HG03045 (cell line): ENCODE measurements at regions not wholly inside any gene's neighbourhood (a gene's known extent, or its start where the extent isn't known, plus 50 kb on each side); places are given as distances from the start of the nearest gene placed in this dataset.
"Not testable (repeated sequence)": the region's sequence is repeated elsewhere in the genome, so short reads cannot be mapped to it uniquely, and the experiment has no call there.

Source experiments
- ATAC-seq: cut with Tn5 transposase; IDR thresholded peaks from one replicate; pipeline ENCODE4 v1.9.1; 2021; ENCODE audit warnings: mild to moderate bottlenecking, moderate library complexity; ENCODE audit not compliant: unreplicated experiment

DNA sequence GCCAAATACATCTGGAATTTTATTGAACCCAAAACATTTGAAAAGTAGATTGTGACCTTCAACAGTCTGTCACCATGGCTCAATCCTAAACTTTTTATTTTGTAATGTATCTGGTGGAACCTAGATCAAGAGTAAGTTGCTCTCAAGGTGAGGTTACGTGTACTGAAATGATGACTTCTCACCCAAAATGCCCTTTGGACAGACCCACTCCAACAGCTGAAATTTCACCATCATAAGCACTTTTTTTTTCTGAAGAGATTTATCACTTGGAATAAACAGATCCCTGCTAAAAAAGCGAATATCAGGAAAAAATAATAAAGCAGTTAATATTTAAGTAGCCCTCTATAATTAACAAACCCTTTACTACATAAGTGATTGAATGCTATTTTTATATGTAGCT, 155.0 kb upstream of the FBXL7 start:
- no peak for ATAC-seq

DNA sequence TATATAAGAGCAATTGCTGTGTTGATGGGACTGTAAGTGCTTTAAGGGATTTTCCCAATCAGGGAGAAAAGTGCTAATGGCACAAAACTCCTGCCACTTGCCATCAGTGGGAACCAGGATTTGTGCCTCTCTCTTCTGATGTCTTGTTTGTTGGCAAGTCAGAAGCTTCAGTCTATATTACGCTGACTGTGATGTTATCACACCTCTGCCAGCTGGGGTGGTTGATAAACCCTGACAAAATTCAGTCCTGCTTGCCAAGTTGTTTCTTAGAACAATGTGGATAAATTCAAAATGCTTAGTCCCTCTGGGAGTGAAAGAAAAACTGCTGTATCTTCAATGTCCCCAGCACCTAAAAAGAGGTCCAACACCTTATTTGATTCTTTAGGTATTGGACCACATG, 161.4 kb upstream of the FBXL7 start:
- ATAC-seq, result no peak

DNA sequence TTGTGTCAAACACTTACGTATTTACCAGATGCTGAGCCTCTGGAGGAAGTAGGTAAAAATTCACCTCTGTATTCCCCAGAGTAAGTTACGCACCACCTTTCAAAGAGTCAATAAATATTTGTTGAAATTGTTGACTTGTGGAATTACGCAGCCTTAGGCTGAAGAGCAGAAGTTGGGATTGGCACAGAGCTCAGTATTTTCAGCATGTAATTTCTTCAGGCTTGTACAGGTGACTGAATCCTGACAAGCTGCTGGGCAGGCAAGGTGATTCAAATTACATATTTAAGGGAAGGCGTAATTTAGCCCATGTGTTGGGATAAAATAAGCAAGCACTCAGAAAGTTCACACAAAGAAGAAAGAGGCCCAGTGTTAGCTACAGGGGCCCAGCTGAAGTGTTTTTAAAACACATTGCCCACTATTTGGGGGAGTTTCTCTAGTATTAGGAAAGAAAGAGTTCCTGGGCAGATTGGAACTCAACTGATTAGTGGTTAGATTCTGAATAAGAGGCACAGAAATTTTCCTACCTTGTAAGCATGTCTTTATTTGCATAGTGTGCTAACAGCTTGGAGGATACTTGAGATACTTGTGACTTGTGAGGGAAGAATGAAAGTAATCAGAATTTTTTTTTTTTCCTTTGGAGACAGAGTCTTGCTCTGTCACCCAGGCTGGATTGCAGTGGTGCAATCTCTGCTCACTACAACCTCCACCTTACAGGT, 165.3 kb upstream of the FBXL7 start:
- ATAC-seq, result no peak

DNA sequence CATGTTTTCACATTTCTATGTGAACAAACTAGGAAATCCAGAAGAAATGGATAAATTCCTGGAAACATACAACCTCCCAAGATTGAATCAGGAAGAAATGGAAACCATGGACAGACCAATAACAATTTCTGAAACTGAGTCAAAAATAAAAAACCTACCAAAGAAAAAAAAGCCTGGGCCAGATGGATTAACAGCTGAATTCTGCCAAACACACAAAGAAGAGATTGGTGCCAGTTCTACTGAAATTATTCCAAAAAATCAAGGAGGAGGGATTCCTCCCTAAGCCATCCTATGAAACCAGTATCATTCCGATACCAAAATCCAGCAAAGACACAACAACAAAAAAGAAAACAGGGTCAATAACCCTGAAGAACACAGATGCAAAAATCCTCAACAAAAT, 166.9 kb upstream of the FBXL7 start:
- no peak for ATAC-seq

DNA sequence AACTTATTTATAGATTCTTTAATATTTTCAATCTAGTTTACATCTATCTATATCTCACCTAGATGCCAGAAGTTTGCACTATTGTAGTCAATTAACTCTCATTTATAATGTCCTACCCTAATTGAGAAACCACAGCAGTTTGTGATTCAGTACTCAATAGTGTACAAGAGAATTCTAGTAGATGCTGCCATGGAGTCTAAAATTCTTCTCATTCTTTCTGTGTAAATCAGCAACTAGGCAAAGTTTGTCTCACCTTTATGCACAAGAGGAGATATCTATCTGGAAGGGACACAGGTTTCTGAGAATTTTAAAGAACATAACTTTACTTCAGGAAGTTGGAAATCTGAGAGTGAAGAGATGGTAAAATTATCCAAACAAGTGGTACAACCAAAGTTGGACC, 173.0 kb upstream of the FBXL7 start:
- no peak for ATAC-seq

DNA sequence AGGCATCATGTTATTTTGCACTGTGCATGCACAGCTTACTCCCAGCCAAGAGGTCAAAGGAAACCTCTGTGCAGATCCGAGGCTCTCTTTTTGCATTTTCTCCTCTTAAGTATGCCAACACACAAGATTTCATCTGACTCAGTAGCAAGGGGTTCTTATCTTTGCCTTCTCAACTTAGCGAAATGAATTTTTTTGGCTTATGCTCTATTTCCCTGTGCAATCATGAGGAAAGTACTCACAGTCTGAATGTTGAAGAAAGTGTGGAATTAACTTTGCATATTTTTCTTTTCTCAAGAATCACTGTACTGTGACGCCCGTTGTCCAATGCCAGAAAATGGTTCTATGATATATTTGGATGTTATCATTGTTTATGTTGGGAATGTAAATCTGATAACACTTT, 173.5 kb upstream of the FBXL7 start:
- ATAC-seq, result no peak

DNA sequence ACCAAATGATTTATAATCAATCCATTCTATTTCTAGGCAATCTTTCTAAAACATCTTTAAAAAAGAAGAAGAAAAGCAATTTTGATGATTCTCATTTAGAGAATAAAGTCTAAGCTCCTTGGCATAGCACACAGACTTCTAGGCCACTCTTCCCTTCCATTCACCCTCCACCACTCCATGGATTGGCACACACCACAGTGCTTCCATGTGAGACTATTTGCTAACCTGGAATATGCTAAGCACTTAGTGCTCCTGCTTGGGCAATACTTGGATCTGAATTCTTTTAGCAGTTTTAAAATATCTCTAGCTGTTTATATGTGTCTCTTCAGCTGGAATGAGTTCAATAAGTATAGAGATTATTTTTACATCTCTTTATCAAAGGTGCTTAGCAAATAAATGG, 177.6 kb upstream of the FBXL7 start:
- ATAC-seq, result no peak

DNA sequence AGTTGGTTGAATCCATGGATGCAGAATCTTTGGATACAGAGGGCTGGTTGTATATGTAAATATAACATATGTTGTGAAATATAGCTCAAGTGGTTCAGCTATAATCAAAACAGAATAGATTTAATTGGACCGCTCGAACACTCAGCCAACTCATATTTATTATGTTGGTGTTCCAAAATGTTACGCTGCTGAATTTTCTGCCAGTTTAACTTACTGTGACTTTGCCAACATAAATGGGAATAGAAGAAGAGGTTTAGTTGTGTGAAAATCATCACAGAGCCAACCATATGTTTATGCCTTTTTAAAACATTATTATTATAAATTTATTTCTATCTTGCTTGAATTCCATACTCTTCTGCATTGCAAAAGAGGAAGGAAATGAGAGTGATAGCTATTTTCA, 178.2 kb upstream of the FBXL7 start:
- ATAC-seq, result no peak

DNA sequence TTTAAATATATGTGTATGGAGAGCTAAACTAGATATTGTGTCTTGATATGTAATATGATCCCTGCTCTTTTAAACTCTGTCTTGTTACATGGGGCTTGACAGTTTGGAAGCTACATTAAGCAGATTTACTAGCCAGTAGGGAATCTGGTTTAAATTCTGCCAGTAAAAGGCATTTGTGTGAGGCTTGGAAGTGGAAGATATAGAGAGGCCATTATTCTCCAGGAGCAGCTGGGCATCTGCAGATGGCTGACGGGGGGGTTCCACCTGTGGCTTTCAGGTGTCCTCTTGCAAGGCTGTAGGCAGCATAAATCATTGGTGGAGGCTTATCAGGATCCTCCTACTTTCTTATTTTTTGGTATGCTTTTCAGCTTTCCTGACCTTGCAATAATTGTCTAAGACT, 179.1 kb upstream of the FBXL7 start:
- ATAC-seq, result no peak

DNA sequence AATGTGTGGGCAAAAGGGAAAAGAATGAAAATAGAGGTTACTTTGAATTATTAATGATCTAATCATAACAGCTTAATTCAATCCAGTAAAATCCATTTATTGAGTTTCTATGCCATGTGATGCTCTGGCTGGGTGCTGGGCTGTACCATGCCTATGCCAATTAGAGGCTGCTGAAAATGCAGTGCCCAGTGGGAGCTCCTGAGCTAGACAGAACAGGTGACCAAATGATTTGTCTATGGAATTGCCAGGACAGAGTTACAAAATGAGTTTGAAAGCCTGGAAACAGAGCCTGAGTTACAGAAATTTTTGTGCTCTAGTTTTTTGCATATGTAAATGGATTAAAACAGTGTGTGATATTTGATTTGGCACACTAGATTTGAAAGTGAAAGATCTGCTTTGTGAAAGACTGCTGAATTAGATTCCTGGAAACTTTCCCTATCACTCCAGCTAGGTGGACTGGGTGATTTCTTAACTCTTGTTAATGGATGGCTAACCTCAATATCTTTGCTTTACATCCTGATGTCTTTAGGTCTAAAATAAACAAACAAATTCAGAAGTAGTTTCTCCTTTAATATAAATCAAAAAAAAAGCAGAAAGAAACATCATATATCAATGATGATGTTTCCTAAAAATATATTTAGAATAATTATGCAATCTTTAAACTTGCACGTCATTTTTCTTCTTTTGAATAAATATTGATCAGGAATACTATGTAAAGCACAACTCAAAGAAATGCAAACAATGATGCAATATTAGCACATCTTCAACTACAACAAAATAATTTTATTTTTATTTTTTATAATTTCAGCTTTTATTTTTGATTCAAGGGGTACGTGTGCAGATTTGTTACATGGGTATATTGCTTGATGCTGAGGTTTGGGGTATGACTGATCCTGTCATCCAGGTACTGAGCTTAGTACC, 194.8 kb upstream of the FBXL7 start:
- no peak for ATAC-seq

DNA sequence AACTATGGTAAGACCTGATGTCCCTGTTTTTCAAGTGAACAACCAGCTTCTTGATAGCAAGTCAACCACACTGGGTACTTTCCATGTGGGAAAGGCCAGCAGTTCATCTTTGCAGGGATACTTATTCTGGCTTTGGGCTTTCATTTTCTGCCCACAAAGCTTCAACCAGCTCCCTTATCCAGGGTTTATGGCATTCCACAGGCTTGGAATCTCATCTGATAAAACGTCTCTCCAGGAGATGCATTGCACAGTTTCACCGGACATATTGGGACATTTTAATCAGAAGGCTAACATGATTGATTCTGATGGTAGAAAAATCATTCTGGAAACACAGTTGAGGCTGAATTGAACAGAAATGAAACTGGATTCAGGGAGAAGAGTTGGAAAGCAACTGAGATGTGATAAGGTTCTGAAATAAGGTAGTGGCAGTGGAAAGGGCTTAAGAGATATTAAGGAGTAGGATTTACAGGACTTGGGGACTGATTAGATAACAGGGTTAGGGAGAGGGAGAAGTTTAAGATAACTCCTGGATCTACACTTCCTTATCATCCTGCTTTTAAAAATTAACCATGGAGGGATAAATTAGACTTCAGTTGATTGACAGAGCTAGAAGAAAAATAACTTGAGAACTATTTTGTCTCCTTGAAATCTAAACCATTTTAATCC, 195.8 kb upstream of the FBXL7 start:
- ATAC-seq, result no peak

DNA sequence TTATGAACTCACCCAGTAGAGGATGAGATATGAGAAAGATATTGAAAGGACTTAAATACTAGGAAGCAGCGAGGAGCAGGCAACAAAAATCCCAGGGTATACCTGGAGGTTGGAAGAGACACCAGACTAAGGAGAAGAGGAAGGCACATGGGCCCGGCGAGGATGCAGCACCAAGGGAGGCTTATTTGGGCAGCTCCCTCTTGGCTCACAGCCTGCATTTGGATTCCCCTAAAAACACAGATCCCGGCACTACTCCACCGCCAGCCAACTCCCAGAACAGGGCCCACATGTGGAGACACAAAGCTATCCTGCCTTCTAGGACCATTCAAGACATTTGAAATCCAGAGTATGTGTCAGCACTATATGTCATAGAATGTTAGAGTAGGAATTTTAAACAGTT, 199.8 kb upstream of the FBXL7 start:
- ATAC-seq, result no peak

DNA sequence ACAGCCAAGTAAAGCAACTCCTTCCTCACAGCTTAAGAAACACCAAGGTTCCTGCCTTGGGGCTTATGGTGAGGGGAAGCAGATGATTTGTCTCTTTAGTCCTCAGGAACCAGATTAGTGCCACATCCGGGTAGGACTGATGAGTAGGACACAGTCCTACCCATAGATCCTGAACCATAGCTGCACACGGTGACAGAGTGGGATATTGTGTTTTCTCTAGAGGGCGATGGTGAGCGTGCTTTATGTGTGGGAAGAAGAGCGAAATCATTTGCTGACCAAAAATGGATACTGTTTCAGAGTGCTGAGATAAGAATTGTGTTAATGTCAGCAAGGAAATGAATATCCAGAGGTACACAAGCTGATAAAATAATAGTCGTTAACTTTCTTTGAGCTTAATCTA, 209.0 kb upstream of the FBXL7 start:
- ATAC-seq, result no peak

DNA sequence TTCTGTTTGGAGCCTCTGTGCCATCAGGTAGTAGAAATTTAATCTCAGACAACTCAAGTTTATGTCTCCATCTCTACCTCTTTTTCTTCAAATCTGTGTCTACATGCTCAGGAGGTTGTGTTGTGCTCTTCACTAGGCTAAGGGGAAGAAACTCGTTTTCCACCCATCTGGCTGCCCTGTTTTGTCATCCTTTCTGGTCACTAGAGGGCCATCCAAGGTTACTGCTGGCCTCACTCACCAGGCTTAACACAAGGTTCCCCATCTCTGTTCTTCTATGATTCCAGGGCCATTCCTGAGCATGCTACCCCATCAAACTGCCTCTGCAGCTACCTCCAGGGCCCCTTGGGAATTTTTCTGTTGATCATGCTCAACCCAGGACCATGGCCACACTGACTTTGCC, 213.3 kb upstream of the FBXL7 start:
- no peak for ATAC-seq

DNA sequence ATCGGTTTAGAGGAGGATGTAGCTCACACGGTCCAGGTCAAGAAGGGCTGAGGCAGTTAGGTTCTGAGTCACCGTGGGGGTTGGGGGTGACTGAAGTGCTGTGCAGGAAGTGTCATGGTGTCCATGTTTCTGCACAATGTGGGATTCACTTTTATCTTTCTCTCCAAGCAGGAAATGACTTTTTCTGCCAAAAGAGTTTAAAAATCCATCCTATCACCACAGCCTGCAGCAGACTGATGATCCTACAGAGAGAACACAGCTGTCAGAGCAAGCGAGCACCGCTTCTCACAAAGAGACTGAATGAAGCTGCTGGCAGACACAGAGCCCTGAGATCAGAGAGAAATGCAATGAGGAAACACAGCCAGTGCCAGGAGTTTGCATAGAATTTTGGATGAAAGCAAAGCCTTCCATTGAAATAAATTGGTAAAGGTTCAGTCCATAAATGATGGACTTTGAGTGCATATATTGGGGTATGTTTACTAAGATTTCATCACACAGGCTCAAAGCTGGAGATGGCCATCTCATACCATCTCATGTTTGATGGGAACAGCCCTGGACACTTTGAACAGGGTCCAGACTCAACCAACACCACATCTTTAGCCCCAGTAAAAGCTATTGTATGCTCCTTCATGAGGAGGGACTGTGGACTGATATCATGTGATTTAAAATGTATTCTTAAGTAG, 213.9 kb upstream of the FBXL7 start:
- no peak for ATAC-seq

DNA sequence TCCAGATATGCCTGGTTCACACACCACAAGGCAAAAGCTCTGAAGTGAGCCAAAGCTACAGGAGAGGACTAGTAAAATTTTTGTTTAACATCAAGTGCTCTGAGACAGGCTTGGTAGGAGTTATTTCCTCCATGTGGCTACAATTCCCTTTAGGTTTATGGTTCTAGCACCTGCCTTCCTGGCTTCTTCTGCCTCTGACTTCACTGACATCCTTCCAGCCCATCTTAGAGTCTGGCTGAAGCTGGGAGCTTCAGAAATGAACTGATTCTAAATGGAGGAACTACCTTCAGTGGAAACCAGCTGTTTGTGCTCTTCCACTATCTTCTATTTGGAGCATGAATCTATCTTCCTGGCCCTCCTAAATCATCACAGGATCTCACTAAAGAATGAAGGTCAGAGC, 215.3 kb upstream of the FBXL7 start:
- no peak for ATAC-seq

DNA sequence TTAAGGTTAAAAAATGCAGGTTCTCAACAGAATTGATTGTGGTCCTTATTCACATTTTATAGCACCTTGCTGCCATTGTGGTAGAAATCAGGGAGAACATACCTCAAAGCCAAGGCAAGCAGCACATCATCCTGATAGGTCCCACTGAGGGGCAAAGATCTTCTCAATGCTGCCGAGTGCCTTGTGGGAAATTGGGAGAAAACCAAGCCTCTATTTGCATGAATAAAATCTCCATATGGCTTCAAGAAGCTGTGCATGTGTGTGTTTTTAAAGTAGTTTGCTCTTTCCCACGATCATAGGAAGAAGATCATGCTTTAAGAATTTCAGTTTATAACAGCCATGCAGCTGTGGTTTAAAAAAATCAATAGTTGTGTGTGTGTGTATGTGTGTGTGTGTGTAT, 216.9 kb upstream of the FBXL7 start:
- ATAC-seq, result no peak

DNA sequence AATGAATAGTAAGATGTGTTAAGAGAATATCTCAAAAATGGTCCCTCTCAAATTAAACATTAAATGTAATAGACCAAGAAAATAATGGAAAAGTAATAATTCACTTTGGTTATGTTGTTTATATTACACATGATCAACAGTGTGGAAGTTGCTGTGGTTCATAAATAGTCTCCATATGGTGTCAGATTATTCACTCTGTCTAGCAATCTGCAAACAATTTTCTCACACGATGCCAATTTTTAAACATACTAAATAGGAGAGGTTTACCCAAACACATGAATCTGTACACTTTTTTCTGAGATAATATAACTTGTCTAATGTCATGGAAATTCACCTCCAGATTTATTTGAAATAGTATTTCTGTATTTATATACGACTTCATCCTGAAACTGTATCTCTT, 217.4 kb upstream of the FBXL7 start:
- no peak for ATAC-seq

DNA sequence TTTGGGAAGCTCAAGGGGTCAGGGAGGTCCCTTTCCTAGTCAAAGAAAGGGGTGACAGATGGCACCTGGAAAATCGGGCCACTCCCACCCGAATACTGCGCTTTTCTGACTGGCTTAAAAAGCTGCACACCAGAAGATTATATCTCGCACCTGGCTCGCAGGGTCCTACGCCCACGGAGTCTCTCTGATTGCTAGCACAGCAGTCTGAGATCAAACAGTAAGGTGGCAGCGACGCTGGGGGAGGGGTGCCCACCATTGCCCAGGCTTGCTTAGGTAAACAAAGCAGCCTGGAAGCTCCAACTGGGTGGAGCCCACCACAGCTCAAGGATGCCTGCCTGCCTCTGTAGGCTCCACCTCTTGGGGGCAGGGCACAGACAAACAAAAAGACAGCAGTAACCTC, 228.4 kb upstream of the FBXL7 start:
- ATAC-seq, result not testable (repeated sequence)

DNA sequence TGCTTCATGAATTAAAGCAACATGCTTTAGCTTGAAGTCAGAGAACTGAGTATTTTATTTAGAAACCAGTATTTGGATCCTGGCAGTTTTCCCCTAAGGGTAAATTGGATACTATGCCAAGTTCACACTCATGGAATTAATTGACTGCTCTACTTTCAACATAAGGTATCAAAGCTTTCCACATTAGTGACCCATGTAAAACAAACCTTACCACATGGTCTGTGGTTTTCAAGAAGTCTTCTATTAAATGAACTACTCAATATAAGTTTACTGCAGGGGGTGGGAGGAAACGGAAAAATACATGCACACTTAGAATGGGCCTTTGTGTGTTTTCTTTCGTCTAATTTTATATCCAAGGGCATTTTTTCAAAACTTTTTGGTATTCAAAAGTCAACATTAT, 232.0 kb upstream of the FBXL7 start:
- no peak for ATAC-seq

DNA sequence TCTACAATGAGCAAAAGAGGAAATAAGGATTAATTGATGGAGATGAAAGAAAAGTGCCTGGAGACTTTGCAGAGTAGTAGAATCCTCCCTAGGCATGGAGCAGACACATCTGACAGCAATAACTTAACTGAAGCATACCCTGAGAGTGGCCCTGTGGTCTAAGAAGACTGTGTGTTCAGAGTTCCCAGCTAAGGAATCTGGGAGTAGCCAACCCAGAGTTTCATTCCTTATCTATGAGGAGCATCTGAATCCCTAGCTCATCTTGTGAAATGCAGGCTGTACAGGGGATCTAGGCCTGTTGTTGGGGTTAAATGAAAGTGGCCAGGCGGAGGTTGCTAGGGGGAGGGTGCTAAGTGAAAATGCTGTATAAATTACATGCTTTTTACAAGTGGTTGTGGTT, 233.1 kb upstream of the FBXL7 start:
- no peak for ATAC-seq
